ENCODE measurements at regions not wholly inside any gene's neighbourhood (a gene's known extent, or its start where the extent isn't known, plus 50 kb on each side); places are given as distances from the start of the nearest gene placed in this dataset.

DNA sequence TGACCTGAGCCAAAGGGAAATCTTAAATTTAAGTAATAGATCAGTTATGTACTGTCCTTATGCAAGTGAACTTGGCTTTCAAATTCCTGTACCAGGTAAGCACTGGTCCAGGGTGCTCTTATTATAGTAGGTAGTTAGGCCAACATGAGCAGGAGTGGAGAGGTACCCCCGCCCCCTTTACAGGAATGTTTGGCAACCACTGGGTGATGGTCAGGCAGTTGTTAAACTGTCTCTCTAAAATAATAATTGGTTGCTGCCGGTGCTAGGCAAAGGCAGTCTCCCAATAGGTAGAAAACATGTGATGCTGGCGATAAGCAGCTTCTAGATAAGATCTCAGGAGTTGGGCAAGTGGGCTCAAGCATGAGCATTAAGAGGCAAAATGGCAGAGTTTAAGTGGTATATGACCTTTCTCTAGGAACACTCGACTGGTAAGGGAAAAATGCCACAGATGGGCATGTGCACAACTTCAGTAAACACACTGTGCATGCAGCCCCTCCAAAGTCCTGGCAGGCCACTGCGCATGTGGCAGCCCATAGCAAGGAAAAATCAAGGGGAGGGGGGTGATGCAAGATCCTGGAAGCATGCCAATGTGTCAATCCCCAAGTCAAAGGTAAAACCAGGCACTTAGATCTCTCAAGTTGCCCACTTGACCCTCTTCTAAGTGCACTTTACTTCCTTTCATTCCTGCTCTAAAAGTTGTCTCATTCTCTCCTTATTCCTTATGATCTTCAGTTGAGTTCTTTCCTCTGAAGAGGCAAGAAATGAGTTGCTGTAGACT lies 1239.7 kb downstream of the C4orf33 start:
- DNase-seq (ENCODE audit: low spot score): no peak

- peak; percentile 36 for DNase-seq (ENCODE audit: low spot score)
Measured at GRCh38 chr4:130336585-130337217, 1240.7 kb downstream of the C4orf33 start.

- DNase-seq (ENCODE audit: low spot score): no peak
Measured at GRCh38 chr4:130338851-130339250, 1242.9 kb downstream of the C4orf33 start.

DNA sequence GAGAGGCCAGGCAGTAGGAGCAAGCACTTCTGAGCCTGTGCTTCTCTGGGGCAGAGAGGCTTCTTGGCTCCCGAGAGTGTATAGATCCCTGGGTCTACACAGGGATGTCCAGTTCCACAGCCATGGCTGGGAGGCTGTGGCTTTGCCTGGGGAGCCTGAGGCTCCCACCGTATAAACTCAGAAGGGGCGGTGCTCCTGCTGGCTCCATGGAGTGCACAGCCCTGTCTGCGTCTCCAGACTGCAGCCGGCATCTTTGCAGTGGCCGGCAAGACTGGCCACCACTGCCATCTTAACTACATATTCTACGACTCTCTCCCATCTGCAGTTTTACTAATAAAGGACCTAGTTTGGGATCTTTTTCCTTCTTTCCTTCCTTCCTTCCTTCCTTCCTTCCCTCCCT lies 1253.8 kb downstream of the C4orf33 start:
- DNase-seq (ENCODE audit: low spot score): no peak

GRCh38 chr4:130356873-130357272 lies 1260.9 kb downstream of the C4orf33 start:
- no peak for DNase-seq (ENCODE audit: low spot score)

- peak; percentile 11 for DNase-seq (ENCODE audit: low spot score)
Measured at GRCh38 chr4:130359542-130359941, 1263.6 kb downstream of the C4orf33 start.

DNA sequence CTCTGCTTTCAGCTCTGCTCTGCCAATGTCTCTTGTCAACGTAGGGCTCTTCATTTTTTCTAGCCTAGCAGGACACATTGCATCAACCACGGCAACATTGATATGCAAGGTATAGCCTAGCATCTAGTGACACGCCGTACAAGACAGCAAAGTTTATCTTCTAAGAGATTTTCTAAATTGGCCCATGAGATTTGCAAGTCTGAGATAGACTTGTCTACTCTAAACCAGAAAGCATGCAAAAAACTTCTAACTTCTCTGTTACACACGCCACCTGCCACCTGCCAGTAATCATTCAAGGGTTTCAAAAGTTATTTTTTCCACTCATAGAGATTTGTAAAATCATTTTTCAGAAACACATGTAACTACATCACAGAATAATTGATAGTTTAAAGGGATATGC lies 1265.7 kb downstream of the C4orf33 start:
- no peak for DNase-seq (ENCODE audit: low spot score)

GRCh38 chr4:130368668-130369067 lies 1272.7 kb downstream of the C4orf33 start:
- no peak for DNase-seq (ENCODE audit: low spot score)

GRCh38 chr4:130393231-130393630 lies 1297.3 kb downstream of the C4orf33 start:
- no peak for DNase-seq (ENCODE audit: low spot score)

DNA sequence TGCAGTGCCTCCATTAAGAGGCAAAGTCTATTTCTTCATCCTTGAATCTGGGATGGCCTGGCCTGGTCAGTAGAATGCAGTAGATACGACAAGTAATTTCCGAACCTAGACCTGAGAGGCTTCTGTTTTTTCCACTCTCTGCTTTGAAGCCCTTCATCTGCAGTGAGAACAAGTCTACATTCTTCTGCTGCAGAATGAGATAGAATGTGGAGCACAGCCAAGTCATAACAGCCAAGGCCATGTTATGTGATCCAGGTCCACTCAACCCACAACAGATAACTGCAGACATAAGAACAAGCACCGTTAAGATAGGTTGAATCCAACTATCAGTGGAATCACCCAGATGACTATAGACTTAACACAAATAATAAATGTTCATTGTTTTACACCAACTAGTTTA lies 1297.7 kb downstream of the C4orf33 start:
- no peak for DNase-seq (ENCODE audit: low spot score)

DNA sequence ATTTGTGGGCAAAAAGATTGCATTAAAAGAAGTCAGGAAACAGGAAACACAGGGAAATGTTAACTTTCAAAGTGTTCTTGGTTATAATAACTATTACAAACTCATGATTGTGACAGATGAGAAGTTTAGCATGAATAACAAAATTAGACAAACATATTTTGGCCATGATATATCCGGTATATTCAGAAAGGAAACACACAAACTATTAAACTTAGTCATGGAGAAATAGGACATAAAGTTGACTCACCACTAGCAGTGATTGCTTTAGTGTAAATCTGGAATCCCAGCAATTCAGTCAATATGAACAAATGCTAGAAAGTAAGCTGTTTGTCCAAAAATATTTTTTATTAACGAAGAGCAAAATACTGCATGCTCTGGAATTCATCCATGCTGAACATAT lies 1299.9 kb downstream of the C4orf33 start:
- DNase-seq (ENCODE audit: low spot score): peak; percentile 14

DNA sequence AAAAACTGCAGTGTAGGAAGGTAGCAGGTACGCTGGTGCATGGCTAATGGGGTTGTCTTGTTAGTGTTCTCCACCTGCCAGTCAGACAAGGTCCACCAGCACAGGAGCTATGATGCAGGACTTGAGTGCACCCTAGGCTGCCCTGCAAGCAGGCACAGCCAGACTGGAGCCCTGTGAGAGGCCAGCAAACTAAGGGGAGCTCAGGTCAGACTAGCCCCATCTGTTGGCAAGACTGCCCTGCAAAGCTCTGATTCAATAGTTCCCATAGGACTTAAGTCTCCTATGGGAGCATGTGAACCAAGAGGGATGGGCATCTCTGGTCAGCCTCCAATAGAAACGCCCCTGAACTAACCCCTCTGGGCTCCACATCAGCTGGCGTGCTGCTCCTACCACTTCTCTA lies 1307.3 kb downstream of the C4orf33 start:
- DNase-seq (ENCODE audit: low spot score): no peak

- DNase-seq (ENCODE audit: low spot score): no peak
Measured at GRCh38 chr4:130416228-130416627, 1320.3 kb downstream of the C4orf33 start.

DNA sequence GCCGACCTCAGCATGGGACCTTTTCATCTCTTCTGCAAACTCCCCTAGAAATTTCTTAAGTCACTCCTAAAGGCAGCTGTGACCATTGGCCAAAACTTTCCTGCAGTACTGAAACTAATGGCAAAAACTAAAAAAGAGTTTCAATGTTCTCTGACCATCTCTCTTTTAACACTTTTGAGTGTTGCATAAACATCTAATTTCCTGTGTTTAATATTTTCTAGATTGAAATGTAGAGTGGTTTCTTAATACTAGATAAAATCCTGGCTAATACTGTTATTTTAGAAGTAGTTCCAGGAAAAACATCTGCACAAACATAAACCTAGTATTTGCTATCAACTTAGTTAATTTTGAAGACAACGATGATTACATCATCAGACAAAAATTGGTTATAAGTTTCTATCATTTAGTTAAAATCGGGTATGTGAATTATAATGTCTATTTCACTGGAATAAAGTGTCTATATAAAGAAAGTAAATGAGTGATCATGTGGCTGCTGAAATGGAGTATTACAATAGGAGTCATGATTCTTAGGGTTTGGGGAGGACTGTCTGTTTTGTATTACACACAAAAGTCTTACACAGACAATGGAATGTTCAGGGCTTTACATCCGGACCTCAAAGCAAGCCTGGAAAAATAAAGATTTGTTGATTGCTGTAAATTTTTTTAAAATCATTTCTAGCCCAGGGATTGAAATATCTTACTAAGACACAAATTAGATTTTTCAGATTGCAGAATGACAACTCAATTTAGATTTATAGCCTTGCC lies 1323.4 kb downstream of the C4orf33 start:
- DNase-seq (ENCODE audit: low spot score): no peak

- no peak for DNase-seq (ENCODE audit: low spot score)
Measured at GRCh38 chr4:130422261-130422660, 1326.3 kb downstream of the C4orf33 start.

GRCh38 chr4:130424211-130424610 lies 1328.3 kb downstream of the C4orf33 start:
- DNase-seq (ENCODE audit: low spot score): no peak

- DNase-seq (ENCODE audit: low spot score): no peak
Measured at GRCh38 chr4:130432289-130432688, 1336.3 kb downstream of the C4orf33 start.

GRCh38 chr4:130449741-130450140 lies 1353.8 kb downstream of the C4orf33 start:
- no peak for DNase-seq (ENCODE audit: low spot score)

- DNase-seq (ENCODE audit: low spot score): no peak
Measured at GRCh38 chr4:130468340-130468739, 1372.4 kb downstream of the C4orf33 start.

GRCh38 chr4:130478406-130478805 lies 1382.5 kb downstream of the C4orf33 start:
- DNase-seq (ENCODE audit: low spot score): peak; percentile 77

DNA sequence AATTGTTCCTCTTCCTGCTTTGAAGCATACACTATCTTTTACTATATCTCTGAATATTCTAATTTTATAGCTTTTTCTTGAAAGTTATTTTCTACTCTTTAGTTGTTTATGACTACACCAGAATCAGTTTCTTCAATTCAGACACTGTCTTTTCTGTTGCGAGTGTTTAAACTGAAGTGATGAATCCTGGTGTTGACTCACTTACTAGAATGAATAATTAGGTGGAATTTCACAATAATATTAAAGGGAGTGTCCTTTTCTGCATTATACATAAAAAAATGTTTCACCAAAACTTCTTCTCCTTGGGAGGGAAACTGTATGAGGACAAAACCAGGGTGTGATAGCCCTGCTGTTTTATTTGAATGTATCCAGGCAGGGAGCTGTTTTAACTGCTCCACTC lies 1383.1 kb downstream of the C4orf33 start:
- DNase-seq (ENCODE audit: low spot score): peak; percentile 8

GRCh38 chr4:130479674-130480073 lies 1383.7 kb downstream of the C4orf33 start:
- DNase-seq (ENCODE audit: low spot score): no peak

GRCh38 chr4:130484826-130485225 lies 1388.9 kb downstream of the C4orf33 start:
- DNase-seq (ENCODE audit: low spot score): no peak
